ENCODE measurements at regions not wholly inside any gene's neighbourhood (a gene's known extent, or its start where the extent isn't known, plus 50 kb on each side); places are given as distances from the start of the nearest gene placed in this dataset.

GRCh38 chr3:88703501-88704059 lies 403.8 kb upstream of the EPHA3 start:
- ChIA-PET POLR2A (no interaction called here), CTCF (no interaction called here)
- Histone ChIP-seq H3K4me3 (ENCODE audit: low read depth in 2 of 2, low read length in 2 of 2) (no peak overlapping the region), H3K27ac (ENCODE audit: low read length) (no peak overlapping the region), H3K27me3 (ENCODE audit: control insufficient read depth, insufficient read depth, low read length) (no peaks in the 10 kb centered on the region), H3K4me1 (ENCODE audit: control insufficient read depth, insufficient read depth, low read length) (no peaks in the 10 kb centered on the region), H3K9me3 (ENCODE audit: control insufficient read depth, insufficient read depth, low read depth, low read length) (no peaks in the 10 kb centered on the region), H3K36me3 (ENCODE audit: control insufficient read depth, insufficient read depth, low read length) (no peaks in the 10 kb centered on the region)
- no peak for DNase-seq (ENCODE audit: low read depth, low spot score)
- BruUV-seq (replicated peaks), result no TSS peak
- no peak for ATAC-seq
- intact Hi-C loops (cut with micrococcal nuclease; ENCODE audit: unreplicated experiment), result no loop called here
- TF ChIP-seq CTCF (IDR thresholded peaks at IDR 0.05), result no peak
- TF ChIP-seq TCF7L2 (IDR thresholded peaks at IDR 0.05; ENCODE audit: low read depth, low read length), result no peak
- TF ChIP-seq SIN3A (IDR thresholded peaks at IDR 0.05; ENCODE audit: borderline replicate concordance, insufficient read depth, low read depth, low read length), result no peak
- TF ChIP-seq, protein P1, sequence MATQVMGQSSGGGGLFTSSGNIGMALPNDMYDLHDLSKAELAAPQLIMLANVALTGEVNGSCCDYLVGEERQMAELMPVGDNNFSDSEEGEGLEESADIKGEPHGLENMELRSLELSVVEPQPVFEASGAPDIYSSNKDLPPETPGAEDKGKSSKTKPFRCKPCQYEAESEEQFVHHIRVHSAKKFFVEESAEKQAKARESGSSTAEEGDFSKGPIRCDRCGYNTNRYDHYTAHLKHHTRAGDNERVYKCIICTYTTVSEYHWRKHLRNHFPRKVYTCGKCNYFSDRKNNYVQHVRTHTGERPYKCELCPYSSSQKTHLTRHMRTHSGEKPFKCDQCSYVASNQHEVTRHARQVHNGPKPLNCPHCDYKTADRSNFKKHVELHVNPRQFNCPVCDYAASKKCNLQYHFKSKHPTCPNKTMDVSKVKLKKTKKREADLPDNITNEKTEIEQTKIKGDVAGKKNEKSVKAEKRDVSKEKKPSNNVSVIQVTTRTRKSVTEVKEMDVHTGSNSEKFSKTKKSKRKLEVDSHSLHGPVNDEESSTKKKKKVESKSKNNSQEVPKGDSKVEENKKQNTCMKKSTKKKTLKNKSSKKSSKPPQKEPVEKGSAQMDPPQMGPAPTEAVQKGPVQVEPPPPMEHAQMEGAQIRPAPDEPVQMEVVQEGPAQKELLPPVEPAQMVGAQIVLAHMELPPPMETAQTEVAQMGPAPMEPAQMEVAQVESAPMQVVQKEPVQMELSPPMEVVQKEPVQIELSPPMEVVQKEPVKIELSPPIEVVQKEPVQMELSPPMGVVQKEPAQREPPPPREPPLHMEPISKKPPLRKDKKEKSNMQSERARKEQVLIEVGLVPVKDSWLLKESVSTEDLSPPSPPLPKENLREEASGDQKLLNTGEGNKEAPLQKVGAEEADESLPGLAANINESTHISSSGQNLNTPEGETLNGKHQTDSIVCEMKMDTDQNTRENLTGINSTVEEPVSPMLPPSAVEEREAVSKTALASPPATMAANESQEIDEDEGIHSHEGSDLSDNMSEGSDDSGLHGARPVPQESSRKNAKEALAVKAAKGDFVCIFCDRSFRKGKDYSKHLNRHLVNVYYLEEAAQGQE (IDR thresholded peaks at IDR 0.05; ENCODE audit: insufficient read depth in 1 of 2, low read depth in 2 of 2, low read length in 1 of 2), result no peak
- in situ Hi-C loops (cut with HindIII; ENCODE audit: low pct_unique_long_range_greater_than_20kb, low sequenced_read_pairs), result no loop called here

GRCh38 chr3:88704338-88704737 lies 403.1 kb upstream of the EPHA3 start:
- no peaks in the 10 kb centered on the region for H3K36me3 ChIP-seq (ENCODE audit: control insufficient read depth, insufficient read depth, low read length)
- TF ChIP-seq SIN3A (IDR thresholded peaks at IDR 0.05; ENCODE audit: borderline replicate concordance, insufficient read depth, low read depth, low read length) (no peak), CTCF (IDR thresholded peaks at IDR 0.05) (no peak), TCF7L2 (IDR thresholded peaks at IDR 0.05; ENCODE audit: low read depth, low read length) (no peak), POLR2AphosphoS5 (IDR thresholded peaks at IDR 0.05; ENCODE audit: low read depth, low read length) (no peak)
- TF ChIP-seq, protein P1 (IDR thresholded peaks at IDR 0.05; ENCODE audit: insufficient read depth in 1 of 2, low read depth in 2 of 2, low read length in 1 of 2), result no peak
- ATAC-seq (no peak), DNase-seq (ENCODE audit: low read depth, low spot score) (no peak)
- H3K9me3 ChIP-seq (ENCODE audit: control insufficient read depth, insufficient read depth, low read depth, low read length), result no peaks in the 10 kb centered on the region
- no peak overlapping the region for H3K4me3 ChIP-seq (ENCODE audit: low read depth in 2 of 2, low read length in 2 of 2)
- no peak overlapping the region for H3K27ac ChIP-seq (ENCODE audit: low read length)
- in situ Hi-C loops (cut with HindIII; ENCODE audit: low pct_unique_long_range_greater_than_20kb, low sequenced_read_pairs), result no loop called here
- CTCF ChIA-PET, result no interaction called here
- no TSS peak for BruUV-seq (replicated peaks)
- H3K27me3 ChIP-seq (ENCODE audit: control insufficient read depth, insufficient read depth, low read length), result no peaks in the 10 kb centered on the region
- no peaks in the 10 kb centered on the region for H3K4me1 ChIP-seq (ENCODE audit: control insufficient read depth, insufficient read depth, low read length)
- POLR2A ChIA-PET, result no interaction called here
- intact Hi-C loops (cut with micrococcal nuclease; ENCODE audit: unreplicated experiment), result no loop called here

Data from Panc1 (cell line).